GM13977 (cell line): ENCODE measurements at regions not wholly inside any gene's neighbourhood (a gene's known extent, or its start where the extent isn't known, plus 50 kb on each side); places are given as distances from the start of the nearest gene placed in this dataset.
"Not testable (repeated sequence)": the region's sequence is repeated elsewhere in the genome, so short reads cannot be mapped to it uniquely, and the experiment has no call there.

Experiments
- DNase-seq: peaks from one replicate; pipeline ENCODE4 v3.0.0; 2012; ENCODE audit warnings: low spot score
- in situ Hi-C: fragments of 300-500 bp; cut with MboI; formaldehyde crosslinking; loops from one replicate; pipeline ENCODE4 v1.12.0; 2022; ENCODE audit warnings: low sequenced_read_pairs, low pct_unique_long_range_greater_than_20kb, mixed read lengths, inconsistent platforms; ENCODE audit not compliant: unreplicated experiment
- TF ChIP-seq, protein P1 (sequence below): IDR thresholded peaks from 2 replicates; pipeline ENCODE4 v1.5.1; 2012; ENCODE audit warnings: mild to moderate bottlenecking, control low read depth; ENCODE audit not compliant: insufficient read depth; ENCODE audit errors: extremely low read depth, missing control alignments

DNA sequence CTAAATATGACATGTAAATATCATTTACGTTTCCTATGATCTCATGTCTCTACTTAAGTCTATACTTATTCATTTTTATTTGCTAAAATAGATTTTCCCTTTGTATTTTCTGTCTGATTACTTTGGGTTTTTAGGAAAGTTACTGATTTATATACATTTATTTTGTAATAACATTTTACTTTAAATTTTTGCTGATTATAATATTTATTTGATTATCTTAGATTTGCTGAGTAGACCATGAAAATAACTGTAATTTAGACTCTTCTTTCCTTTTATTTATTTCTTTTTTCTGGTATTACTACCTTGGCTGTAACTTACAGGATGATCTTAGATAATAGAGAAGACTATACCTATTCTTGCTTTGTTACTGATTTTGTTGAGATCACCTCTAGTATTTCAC, 159.9 kb upstream of the POGK start:
- in situ Hi-C loops = no loop called here
- TF ChIP-seq, protein P1, sequence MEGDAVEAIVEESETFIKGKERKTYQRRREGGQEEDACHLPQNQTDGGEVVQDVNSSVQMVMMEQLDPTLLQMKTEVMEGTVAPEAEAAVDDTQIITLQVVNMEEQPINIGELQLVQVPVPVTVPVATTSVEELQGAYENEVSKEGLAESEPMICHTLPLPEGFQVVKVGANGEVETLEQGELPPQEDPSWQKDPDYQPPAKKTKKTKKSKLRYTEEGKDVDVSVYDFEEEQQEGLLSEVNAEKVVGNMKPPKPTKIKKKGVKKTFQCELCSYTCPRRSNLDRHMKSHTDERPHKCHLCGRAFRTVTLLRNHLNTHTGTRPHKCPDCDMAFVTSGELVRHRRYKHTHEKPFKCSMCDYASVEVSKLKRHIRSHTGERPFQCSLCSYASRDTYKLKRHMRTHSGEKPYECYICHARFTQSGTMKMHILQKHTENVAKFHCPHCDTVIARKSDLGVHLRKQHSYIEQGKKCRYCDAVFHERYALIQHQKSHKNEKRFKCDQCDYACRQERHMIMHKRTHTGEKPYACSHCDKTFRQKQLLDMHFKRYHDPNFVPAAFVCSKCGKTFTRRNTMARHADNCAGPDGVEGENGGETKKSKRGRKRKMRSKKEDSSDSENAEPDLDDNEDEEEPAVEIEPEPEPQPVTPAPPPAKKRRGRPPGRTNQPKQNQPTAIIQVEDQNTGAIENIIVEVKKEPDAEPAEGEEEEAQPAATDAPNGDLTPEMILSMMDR = no peak
- DNase-seq = no peak

DNA sequence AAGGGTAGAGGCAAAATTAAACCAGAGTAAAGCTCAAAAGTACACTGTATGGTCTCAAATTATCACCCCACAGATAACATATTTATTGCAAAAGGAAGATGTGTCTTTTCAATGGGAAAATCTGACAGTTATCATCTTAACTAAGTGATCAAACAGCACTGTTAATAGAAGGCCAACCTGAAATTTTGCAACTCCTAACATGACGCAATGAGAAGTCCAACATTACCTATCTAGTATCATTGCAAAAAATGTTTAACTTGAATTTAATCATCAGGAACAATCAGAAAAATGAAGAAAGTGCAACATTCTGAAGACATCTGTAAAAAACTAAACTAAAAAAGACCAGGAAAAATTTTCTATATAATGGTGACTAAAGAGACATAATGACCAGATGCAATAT, 156.7 kb upstream of the POGK start:
- in situ Hi-C loops = no loop called here
- no peak for DNase-seq
- TF ChIP-seq, protein P1 = no peak

DNA sequence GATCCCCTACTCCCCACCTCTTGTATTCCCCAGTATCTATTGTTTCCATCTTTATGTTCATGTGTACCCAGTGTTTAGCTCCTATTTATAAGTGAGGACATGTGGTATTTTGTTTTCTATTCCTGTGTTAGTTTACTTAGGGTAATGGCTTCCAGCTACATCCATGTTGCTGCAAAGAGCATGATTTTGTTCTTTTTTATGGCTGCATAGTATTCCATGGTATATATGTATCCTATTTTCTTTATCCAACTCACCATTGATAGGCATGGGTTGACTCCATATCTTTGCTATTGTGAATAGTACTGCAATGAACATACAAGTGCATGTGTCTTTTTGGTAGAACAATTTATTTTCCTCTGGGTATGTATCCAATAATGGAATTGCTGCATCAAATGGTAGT, 154.6 kb upstream of the POGK start:
- in situ Hi-C loops, DNase-seq: not testable (repeated sequence)

DNA sequence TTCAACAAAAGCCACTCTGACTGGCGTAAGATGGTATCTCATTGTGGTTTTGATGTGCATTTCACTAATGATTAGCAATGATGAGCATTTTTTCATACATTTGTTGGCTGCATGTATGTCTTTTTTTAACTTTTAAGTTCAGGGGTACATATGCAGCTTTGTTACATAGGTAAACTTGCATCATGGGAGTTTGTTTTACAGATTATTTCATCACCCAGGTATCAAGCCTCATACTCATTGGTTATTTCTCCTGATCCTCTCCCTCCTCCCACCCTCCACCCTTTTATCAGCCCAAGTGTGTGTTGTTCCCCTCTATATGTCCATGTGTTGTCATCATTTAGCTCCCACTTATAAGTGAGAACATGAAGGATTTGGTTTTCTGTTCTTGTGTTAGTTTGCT, 154.1 kb upstream of the POGK start:
- no peak for DNase-seq
- in situ Hi-C loops = no loop called here
- TF ChIP-seq, protein P1 = no peak

DNA sequence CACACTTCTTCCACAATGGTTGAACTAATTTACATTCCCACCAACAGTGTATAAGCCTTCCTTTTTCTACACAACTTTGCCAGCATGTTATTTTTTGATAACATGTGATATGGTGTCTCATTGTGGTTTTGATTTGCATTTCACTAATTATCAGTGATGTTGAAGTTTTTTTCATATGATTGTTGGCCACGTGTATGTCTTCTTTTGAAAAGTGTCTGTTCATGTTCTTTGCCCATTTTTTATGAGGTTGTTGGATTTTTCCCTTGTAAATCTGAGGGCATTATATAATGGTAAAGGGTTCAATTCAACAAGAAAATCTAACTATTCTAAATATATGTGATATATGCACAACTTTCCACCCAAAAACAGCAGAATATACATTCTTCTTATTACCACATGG, 153.4 kb upstream of the POGK start:
- in situ Hi-C loops, DNase-seq: not testable (repeated sequence)

DNA sequence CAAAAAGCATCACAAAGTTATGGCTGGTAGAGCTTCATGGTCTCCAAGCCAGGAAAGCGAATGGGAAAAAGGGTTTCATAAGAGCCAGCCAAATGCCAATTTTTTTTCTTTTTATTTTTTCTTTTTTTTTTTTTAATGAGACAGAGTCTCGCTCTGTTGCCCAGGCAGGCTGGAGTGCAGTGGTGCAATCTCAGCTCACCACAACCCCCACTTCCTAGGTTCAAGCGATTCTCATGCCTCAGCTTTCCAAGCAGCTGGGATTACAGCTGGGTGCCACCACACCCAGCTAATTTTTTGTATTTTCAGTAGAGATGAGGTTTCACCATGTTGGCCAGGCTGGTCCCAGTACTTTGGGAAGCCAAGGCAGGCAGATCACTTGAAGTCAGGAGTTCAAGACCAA, 148.7 kb upstream of the POGK start:
- DNase-seq, in situ Hi-C loops: not testable (repeated sequence)

DNA sequence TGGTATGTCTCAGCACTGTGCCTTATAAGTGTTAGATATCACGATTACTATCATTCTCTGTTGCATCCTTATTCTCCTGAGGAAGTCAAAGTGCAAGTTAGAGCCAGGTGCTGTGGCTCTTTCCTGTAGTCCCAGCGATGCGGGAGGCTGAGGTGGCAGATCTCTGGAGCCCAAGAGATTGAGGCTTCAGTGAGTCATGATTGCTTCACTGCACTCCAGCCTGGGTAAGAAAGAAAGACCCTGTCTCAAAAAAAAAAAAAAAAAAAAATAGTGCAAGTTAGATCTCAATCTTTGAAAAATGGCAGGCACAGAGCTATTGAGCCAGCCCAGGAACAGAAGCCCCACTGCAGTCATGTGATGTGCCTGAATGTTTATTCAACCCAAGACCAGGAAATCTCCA, 147.8 kb upstream of the POGK start:
- in situ Hi-C loops = no loop called here
- DNase-seq = no peak
- TF ChIP-seq, protein P1 = no peak

DNA sequence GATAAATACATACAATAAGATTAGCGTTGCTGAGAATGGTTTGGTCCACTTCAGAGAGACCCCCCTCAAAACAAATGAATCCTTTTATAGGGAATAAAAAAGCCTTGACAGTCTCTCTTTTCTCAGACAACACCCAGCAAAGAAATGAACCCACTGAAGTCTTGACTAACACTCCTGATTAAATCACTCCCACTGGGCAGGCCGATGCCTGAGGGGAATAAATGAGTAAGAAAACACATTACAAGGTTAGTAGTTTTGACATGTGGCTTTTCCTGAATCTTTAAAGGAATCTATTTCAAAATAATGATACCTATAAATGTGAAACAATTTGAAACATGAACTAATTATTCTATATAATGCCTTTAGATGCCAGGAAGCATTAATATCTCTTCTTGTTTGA, 146.9 kb upstream of the POGK start:
- in situ Hi-C loops = no loop called here

More for the DNA sequence above, 146.9 kb upstream of the POGK start:
- TF ChIP-seq, protein P1 = no peak
- DNase-seq = no peak
